Panc1 (cell line): ENCODE measurements at regions not wholly inside any gene's neighbourhood (a gene's known extent, or its start where the extent isn't known, plus 50 kb on each side); places are given as distances from the start of the nearest gene placed in this dataset.

Source experiments
- ATAC-seq: fragments of 200-7000 bp; cut with Tn5 transposase; 2 replicates; pipeline ENCODE4 v1.9.1; 2020; ENCODE audit warnings: mild to moderate bottlenecking, moderate library complexity
- BruUV-seq: library from RNA; stranded (reverse); fragments of 400-500 nt; replicated peaks from 2 replicates; lab custom pipeline; 2021; lab: Mats Ljungman, UMichigan
- CTCF ChIA-PET: fragments of 300-600 bp; sonication (Branson Sonifier 250); formaldehyde crosslinking; loops from one replicate; lab custom pipeline; 2022; ENCODE audit warnings: antibody characterized with exemption; lab: Charles Lee
- POLR2A ChIA-PET: fragments of 300-600 bp; sonication (Branson Sonifier 250); formaldehyde crosslinking; loops from one replicate; lab custom pipeline; 2022; ENCODE audit warnings: antibody characterized with exemption; lab: Charles Lee
- DNase-seq: peaks from one replicate; pipeline ENCODE4 v3.0.0-alpha.2; 2010; ENCODE audit warnings: low read depth, low spot score
- H3K27ac ChIP-seq: 2 replicates; pipeline ENCODE4 v1.5.1; 2011; ENCODE audit warnings: mild to moderate bottlenecking, low read length, inconsistent platforms
- H3K27me3 ChIP-seq: fragments of 200-500 bp; sonication (Bioruptor generic); 2 replicates; pipeline ENCODE4 v1.6.0; 2014; ENCODE audit warnings: low read length, inconsistent platforms; ENCODE audit not compliant: control insufficient read depth, insufficient read depth
- H3K36me3 ChIP-seq: fragments of 200-500 bp; sonication (Bioruptor generic); 2 replicates; pipeline ENCODE4 v1.5.1; 2014; ENCODE audit warnings: inconsistent platforms, mild to moderate bottlenecking, low read length, moderate library complexity; ENCODE audit not compliant: control insufficient read depth, insufficient read depth
- H3K4me1 ChIP-seq: 2 replicates; pipeline ENCODE4 v1.5.1; 2011; ENCODE audit warnings: inconsistent platforms, mild to moderate bottlenecking, low read length, moderate library complexity; ENCODE audit not compliant: control insufficient read depth, insufficient read depth
- H3K4me3 ChIP-seq, 2 experiments: 2 replicates each; pipeline ENCODE4 v1.5.1; 2011 to 2012; ENCODE audit warnings: low read depth in 2 of 2, low read length in 2 of 2, mild to moderate bottlenecking in 2 of 2, inconsistent platforms in 1 of 2, moderate library complexity in 1 of 2
- H3K9me3 ChIP-seq: fragments of 200-500 bp; sonication (Bioruptor generic); 2 replicates; pipeline ENCODE4 v1.5.1; 2014; ENCODE audit warnings: low read depth, mild to moderate bottlenecking, inconsistent platforms, low read length, moderate library complexity; ENCODE audit not compliant: control insufficient read depth, insufficient read depth
- CTCF ChIP-seq: fragments of 450-650 bp; IDR thresholded peaks from 2 replicates; pipeline ENCODE4 v1.5.1; 2017; ENCODE audit warnings: mild to moderate bottlenecking
- POLR2AphosphoS5 ChIP-seq: IDR thresholded peaks from 2 replicates; pipeline ENCODE4 v1.6.1; 2012; ENCODE audit warnings: mild to moderate bottlenecking, low read depth, low read length, moderate library complexity
- SIN3A ChIP-seq: IDR thresholded peaks from 2 replicates; pipeline ENCODE4 v1.6.1; 2012; ENCODE audit warnings: low read depth, mild to moderate bottlenecking, low read length, moderate library complexity, borderline replicate concordance; ENCODE audit not compliant: insufficient read depth
- TCF7L2 ChIP-seq: IDR thresholded peaks from 2 replicates; pipeline ENCODE4 v1.6.1; 2011; ENCODE audit warnings: mild to moderate bottlenecking, low read depth, low read length, inconsistent platforms
- in situ Hi-C: cut with HindIII; loops from 2 replicates; pipeline ENCODE4 v1.10.0; 2016; ENCODE audit warnings: low sequenced_read_pairs, low pct_unique_long_range_greater_than_20kb
- intact Hi-C: fragments of 100-400 bp; cut with micrococcal nuclease; formaldehyde crosslinking; loops from one replicate; pipeline ENCODE4 v1.10.0; 2022; ENCODE audit not compliant: unreplicated experiment
- TF ChIP-seq, protein P1 (sequence below), 2 experiments: IDR thresholded peaks; 2 replicates each; pipeline ENCODE4 v1.6.1; 2011 to 2012; ENCODE audit warnings: low read depth in 2 of 2, control low read depth in 1 of 2, low read length in 1 of 2, mild to moderate bottlenecking in 1 of 2, moderate library complexity in 1 of 2; ENCODE audit not compliant: insufficient read depth in 1 of 2

DNA sequence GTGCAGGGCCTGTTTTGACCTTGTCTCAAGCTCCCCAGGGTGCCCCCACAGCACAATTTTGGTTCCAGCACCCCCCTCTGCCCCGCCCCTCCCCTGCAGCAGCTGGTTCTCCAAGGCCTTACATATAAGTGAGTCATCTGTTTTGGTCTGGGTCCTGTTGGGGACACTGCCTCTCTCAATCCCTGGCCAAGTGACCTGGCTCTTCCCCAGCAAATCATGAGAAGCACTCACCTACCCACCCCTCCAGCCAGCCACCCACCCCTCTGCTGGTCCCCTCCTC lies 90.5 kb downstream of the INHBB start:
- DNase-seq (no peak), ATAC-seq (no peak)
- POLR2A ChIA-PET: no interaction called here
- Histone ChIP-seq H3K9me3 (no peaks in the 10 kb centered on the region), H3K27ac (no peak overlapping the region), H3K27me3 (no peaks in the 10 kb centered on the region), H3K36me3 (no peaks in the 10 kb centered on the region), H3K4me3 (no peak overlapping the region), H3K4me1 (no peaks in the 10 kb centered on the region; the same call in 1 of the 2 replicates)
- intact Hi-C loops (loop anchor here (5.0 kb wide), 1 partner anchor 94 kb away; no protein-coding TSS in a partner anchor), in situ Hi-C loops (no loop called here)
- TF ChIP-seq TCF7L2 (no peak), SIN3A (no peak), CTCF (no peak), POLR2AphosphoS5 (no peak)
- TF ChIP-seq, protein P1, sequence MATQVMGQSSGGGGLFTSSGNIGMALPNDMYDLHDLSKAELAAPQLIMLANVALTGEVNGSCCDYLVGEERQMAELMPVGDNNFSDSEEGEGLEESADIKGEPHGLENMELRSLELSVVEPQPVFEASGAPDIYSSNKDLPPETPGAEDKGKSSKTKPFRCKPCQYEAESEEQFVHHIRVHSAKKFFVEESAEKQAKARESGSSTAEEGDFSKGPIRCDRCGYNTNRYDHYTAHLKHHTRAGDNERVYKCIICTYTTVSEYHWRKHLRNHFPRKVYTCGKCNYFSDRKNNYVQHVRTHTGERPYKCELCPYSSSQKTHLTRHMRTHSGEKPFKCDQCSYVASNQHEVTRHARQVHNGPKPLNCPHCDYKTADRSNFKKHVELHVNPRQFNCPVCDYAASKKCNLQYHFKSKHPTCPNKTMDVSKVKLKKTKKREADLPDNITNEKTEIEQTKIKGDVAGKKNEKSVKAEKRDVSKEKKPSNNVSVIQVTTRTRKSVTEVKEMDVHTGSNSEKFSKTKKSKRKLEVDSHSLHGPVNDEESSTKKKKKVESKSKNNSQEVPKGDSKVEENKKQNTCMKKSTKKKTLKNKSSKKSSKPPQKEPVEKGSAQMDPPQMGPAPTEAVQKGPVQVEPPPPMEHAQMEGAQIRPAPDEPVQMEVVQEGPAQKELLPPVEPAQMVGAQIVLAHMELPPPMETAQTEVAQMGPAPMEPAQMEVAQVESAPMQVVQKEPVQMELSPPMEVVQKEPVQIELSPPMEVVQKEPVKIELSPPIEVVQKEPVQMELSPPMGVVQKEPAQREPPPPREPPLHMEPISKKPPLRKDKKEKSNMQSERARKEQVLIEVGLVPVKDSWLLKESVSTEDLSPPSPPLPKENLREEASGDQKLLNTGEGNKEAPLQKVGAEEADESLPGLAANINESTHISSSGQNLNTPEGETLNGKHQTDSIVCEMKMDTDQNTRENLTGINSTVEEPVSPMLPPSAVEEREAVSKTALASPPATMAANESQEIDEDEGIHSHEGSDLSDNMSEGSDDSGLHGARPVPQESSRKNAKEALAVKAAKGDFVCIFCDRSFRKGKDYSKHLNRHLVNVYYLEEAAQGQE (IDR thresholded peaks at IDR 0.05; ENCODE audit: insufficient read depth in 1 of 2, low read depth in 2 of 2, low read length in 1 of 2): no peak
- BruUV-seq: no TSS peak
- CTCF ChIA-PET: interaction anchor here (0.6 to 0.8 kb wide), 2 partner anchors 37 to 93 kb away, joined by 3 to 4 read pairs; no protein-coding TSS in a partner anchor

DNA sequence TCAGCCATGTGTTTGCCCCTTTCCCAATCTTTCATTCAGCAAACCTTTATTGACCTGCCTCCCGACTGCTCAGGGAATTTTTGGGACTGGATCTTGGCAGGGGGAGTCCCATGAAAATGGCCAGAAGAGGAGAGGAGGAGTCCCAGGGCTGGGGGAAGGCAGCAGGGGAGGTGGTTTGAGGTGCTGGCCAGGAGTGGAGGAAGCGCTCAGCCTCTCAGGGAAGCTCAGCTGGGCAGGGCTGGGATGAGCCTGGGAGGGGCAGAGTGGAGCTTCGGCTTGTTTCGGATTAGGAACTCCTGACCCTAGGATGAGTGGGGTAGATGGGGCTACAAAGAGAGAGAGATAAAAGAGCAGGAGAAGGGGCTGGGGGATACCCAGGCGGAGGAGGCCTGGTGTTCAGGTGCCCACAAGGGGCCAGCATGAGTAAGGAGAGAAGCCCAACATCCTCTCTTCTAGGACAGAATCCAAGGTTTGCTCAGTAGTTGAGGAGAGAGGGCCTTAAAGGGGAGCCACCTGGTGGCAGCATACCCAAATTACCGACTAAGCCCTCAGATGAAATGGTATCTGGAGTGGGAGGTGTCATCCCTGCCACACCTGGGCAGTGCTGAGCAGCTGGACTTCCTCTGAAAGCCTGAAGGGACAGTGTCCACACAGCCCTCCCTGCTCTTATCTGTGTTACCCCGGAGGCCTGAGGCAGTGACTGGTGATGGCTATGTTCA lies 91.1 kb downstream of the INHBB start:
- POLR2A ChIA-PET: no interaction called here
- TF ChIP-seq TCF7L2 (no peak), SIN3A (no peak), CTCF (peak; percentile 79; the same call in 1 of the 2 replicates), POLR2AphosphoS5 (no peak)
- TF ChIP-seq, protein P1 (IDR thresholded peaks at IDR 0.05; ENCODE audit: insufficient read depth in 1 of 2, low read depth in 2 of 2, low read length in 1 of 2): no peak
- DNase-seq (peak; percentile 25), ATAC-seq (peak; percentile 85)
- no TSS peak for BruUV-seq
- Histone ChIP-seq H3K4me3 (no peak overlapping the region), H3K36me3 (no peaks in the 10 kb centered on the region), H3K4me1 (no peaks in the 10 kb centered on the region; the same call in 1 of the 2 replicates), H3K27ac (0 out of 2 replicates have a peak overlapping the region, but pooled peaks have one; percentile 54), H3K27me3 (no peaks in the 10 kb centered on the region), H3K9me3 (no peaks in the 10 kb centered on the region)
- CTCF ChIA-PET: interaction anchor here (0.6 to 0.8 kb wide), 2 partner anchors 94 to 206 kb away, joined by 4 read pairs; no protein-coding TSS in a partner anchor
- intact Hi-C loops (loop anchor here (5.0 kb wide), 1 partner anchor 95 kb away; no protein-coding TSS in a partner anchor), in situ Hi-C loops (no loop called here)
